HG03432 (cell line): ENCODE measurements at regions not wholly inside any gene's neighbourhood (a gene's known extent, or its start where the extent isn't known, plus 50 kb on each side); places are given as distances from the start of the nearest gene placed in this dataset.
"Not testable (repeated sequence)": the region's sequence is repeated elsewhere in the genome, so short reads cannot be mapped to it uniquely, and the experiment has no call there.

ENCODE experiments used
- ATAC-seq: cut with Tn5 transposase; IDR thresholded peaks from one replicate; pipeline ENCODE4 v1.9.1; 2021; ENCODE audit warnings: mild to moderate bottlenecking, moderate library complexity; ENCODE audit not compliant: unreplicated experiment

DNA sequence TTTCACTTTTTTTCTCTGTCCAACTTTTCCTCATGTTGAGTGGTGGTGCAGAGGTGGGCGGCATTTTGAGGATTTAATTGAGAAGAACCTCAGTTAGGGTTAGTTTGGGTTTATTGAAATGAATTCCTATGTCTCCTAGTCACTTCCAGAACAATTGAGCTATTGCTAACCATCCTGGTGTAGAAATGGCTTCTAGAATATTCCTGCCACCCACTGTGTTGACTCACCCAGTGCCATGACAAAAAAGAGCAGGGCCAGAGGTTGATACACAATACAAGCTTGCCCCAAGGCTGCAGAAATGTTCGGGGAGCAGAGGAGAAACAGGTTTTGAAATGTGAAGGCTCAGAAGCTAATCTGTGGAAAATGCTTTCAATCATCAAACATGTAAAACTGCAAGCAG lies 167.1 kb upstream of the TRIB2 start:
- ATAC-seq, result no peak

DNA sequence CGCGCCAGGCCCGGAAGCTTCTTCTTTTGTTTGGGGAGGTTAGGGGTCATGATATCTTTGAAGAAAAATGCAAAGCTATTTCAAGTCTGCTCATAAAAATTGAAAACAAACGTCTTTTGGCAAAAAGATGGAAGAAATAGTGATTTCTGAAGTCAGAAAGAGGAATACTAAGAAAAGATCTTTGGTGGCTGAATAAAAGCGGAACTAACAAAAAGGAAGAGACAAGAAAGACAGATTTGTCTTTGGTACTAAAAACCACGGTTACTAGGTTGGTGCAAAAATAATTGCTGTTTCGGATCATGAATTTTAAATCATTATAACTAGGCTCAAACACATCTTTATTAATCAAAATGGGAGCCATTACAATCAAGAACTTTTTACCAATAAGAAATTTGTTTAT lies 164.6 kb upstream of the TRIB2 start:
- ATAC-seq, result no peak

DNA sequence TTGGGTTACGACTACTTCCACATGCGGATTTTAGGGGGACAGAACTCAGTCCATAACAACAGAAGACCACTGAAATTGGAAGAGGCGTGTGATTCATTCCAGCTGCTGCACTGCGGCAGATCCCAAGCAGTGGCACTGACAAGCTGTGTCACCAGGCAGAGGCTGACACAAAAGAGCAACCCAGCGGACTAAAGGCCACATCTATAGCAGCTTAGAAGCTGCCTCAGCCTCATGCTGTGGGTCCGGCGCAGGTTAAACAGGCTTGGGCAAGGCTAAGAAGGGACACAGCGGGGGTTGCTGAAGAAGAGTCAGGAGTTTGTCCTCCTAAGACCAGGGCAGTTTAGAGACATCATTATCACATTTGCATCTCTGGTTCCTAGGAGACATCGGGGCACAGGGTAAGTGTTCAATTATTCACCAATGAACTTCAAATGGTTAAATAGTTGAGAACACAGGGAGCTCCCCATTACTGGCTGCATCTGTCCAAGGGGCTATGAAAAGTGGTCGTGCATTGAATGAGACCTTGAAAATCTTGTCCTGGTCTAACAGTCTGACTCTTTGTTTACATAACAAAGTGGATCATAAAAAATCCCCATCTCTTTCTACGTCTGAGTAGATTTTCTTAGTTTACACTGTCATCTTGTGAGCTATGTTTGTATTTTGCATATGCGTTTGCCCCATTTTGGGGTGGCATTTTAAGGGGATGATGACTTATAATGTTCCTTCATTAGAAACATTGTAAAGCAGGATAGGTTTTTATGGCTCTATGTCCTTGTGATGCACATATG lies 162.3 kb upstream of the TRIB2 start:
- peak; percentile 32 for ATAC-seq

DNA sequence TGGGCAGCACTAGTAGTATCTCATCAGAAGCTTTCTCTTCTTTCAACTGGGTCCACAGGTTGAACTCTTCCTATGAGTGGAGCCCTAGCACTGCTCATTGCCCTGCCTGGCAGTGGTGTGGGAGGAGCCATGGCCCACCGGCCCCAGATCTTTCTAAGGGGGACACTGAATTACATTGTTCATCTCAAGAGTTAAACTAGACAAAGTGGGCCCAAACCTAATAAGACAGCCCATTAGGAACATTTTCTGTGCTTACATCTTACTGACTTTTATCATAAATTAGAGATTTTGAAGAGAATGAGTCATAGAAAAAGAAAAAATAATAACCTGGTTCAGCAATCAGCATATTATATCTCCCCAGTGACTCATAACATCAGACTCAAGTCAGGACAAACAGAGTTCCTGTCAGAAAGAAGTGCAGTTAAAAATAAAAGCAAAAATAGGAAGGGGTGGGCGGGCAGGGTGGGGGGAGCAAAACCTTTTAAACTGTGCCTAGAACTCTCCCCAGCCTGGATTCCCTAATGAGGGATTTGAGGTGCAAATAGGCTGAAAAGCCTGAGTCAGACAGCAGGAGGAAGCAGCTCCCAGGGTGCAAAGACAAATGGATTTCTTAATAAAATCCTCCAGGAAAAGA lies 161.6 kb upstream of the TRIB2 start:
- ATAC-seq, result peak; percentile 69

DNA sequence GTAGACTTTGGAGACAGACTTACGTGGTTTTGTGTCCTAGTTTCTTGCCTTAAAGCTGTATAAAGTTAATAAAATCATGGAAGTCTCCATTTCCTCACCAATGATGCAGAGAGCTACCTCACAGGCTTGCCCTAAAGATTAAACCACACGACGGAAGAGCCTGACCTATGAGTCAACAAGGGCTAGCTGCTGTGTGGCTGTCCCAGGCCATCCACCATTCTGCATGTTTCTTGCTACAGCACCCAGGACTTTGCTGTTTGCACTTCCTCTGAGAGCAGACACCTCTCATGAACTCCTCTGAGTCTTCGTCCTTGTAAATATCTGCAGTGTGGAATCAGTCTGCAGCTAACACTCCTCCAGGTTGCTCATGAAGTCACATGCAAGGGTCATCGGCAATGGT lies 160.0 kb upstream of the TRIB2 start:
- no peak for ATAC-seq

DNA sequence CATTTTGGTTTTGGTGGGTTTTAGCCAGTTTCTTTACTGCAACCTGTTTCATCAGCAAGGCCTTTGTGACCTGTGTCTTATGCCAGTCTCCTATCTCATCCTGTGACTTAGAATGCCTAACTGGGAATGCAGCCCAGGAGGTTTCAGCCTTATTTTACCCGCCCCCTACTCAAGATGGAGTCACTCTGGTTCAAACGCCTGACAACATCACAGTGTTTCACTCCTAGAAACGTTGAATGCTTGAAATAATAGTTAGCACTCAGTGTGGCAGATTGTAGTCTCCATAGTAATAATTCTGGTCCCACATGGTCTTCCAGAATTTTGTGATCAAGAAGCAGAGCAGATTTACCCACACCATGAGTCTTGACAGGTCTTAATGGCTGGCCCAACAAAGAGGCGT lies 159.0 kb upstream of the TRIB2 start:
- ATAC-seq, result no peak

DNA sequence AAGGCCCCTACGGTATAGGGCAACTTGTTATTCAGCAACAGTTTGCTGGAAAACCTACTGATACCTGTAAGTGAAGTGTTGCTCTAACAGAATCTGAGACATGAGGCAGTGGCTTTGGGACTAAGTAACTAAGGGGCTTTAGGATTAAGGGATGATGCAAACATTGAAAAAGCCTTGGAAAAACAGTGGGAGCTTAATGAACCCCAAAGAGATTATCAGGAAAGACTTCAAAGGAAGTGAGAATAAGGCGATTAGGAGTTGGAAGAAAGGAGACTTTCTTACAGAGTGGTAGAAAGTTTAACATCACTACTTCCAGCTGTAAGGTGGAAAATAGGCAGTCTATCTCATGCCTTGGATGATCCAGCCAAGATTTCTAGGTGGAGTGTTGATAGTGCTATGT lies 158.2 kb upstream of the TRIB2 start:
- no peak for ATAC-seq

DNA sequence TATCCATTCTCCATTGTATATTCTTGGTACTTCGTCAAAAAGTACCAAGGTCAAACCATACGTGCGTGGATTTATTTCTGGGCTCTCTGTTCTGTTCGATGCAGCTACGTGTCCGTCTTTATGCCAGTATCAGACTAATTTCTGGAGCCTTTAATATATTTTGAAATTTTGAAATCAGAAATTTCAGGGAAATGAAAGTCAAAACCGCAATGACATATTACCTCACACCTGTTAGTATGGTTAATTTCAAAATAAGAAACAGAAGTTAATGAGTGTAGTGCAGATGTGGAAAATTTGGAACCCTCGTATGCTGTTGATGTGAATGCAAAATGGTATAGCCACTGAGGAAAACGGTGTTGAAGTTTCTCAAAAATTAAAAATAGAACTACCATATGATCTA lies 156.1 kb upstream of the TRIB2 start:
- ATAC-seq, result peak; percentile 58

DNA sequence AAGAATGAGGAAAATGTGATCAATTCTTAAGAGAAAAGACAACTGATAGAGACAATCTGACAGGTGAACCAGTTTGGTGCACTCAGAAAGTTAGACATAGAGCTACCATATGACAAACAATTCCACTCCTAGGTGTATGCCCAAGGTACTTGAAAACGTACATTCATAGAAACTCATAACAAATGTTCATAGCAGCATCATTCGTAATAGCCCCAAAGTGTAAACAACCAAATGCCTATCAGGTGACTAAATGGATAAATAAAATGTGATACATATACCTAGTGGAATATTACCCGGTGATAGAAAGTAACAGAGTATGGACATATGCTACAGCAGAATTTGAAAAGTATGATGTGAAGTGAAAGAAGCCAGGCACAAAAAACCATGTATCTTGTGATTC lies 149.3 kb upstream of the TRIB2 start:
- ATAC-seq, result no peak

DNA sequence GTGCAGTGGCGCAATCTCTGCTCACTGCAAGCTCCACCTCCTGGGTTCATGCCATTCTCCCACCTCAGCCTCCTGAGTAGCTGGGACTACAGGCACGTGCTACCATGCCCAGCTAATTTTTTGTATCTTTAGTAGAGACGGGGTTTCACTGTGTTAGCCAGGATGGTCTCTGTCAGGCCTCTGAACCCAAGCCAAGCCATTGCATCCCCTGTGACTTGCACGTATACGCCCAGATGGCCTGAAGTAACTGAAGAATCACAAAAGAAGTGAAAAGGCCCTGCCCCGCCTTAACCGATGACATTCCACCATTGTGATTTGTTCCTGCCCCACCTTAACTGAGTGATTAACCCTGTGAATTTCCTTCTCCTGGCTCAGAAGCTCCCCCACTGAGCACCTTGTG lies 147.2 kb upstream of the TRIB2 start:
- not testable (repeated sequence) for ATAC-seq

DNA sequence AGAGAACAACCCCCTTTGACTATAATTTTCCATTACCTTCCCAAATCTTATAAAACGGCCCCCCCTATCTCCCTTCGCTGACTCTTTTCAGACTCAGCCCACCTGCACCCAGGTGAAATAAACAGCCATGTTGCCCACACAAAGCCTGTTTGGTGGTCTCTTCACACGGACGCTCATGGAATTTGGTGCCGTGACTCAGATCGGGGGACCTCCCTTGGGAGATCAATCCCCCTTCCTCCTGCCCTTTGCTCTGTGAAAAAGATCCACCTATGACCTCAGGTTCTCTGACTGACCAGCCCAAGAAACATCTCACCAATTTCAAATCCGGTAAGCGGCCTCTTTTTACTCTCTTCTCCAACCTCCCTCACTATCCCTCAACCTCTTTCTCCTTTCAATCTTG lies 146.8 kb upstream of the TRIB2 start:
- not testable (repeated sequence) for ATAC-seq

DNA sequence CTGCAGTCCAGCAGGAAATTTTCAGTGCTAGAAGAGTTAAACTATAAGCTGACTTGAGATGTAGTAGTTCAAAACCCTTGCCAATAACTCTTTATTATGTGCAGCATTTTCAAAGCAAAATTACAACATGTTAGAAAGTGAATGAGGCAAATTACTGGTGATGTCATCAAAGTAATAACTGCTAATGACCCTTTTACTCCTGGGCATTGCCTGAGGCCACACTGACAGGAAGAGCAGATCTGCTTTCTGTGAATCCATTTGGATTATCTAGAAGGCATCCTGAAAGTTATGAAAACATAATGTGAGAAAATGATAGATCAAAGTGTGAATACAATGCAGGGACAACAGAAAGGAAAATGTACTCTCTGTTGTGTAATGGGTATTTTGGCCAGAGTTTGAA lies 139.6 kb upstream of the TRIB2 start:
- ATAC-seq, result no peak

DNA sequence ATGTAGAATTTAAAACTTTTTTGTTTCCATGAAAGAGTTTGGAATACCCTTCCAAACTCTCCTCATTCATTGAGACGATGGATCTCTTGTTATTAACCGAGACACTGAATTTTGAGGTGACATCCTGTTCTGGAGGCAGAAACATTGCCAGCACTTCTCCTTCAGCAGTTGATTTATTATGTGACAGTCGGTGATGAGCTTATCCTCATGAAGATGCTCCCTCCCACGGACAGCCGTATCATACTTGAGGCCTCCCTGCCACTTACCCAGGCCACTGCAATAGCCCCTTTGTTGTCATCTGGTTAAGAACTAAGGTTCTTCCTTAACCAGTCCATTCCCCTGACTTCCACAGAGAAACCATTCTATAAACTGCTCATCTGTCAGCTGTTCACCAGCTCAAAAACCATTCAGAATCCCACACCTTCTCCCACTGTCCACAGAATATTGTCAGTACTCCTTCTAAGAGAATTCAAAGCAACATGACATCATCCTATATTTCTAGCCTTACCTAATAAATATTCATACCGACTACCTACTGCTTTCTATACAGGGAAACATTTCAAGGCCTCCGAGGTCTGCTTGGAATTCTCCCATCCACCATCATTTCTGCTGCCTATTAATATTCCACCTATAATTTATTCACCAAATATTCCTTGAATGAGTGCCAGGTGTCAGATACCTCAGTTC lies 139.0 kb upstream of the TRIB2 start:
- ATAC-seq, result no peak

DNA sequence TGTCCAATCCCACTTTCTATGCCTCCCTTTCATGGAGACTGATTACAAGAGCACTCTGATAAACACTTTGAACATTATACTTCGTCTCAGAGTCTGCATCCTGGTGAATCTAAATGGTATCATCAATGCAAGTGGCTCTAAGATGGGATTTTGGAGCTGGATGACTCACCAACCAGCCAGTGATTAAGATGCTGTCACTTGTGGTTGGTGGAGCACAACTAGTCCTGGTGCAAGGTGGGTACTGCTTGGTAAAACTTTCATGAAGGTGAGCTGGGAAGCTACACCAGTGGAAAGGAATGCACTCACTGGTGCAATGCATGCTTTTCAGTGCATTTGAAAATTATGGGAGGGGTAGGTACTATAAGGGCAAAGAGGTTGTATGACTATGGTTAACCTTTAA lies 137.7 kb upstream of the TRIB2 start:
- no peak for ATAC-seq

DNA sequence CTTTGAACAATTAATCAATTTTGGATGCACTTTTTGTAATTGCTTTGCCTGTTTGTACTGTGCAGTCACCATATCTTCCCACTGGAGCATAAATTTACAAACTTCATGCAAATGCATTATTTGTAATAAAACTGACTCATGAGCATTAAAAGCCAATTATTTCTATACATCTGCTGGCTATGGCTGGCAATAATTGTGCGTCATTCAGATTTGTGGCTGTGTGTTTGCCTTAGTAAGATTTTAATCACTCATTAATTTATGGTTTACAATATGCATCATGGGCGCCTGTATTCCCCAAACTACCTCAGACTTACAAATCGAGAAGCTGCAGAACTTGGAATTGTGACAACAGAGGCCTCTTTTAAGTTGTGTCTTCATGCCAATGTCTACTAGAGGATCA lies 132.4 kb upstream of the TRIB2 start:
- no peak for ATAC-seq

DNA sequence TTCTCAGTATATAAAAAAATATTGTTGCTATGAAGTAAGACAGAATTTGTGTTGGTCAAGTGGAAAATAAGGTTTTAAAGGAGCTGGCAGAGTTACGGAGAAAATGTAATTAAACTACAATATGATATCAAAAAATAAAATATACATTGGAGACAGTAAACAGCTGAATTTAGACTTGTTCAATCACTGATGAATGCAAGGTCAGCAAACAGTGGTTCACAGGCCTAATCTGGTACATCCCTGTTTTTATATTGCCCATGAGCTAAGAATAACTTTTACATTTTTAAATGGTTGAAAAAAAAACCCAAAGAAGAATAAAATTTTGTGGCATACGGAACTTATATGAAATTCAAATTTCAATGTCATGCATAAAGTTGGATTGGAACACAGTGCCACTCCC lies 131.0 kb upstream of the TRIB2 start:
- ATAC-seq, result no peak

DNA sequence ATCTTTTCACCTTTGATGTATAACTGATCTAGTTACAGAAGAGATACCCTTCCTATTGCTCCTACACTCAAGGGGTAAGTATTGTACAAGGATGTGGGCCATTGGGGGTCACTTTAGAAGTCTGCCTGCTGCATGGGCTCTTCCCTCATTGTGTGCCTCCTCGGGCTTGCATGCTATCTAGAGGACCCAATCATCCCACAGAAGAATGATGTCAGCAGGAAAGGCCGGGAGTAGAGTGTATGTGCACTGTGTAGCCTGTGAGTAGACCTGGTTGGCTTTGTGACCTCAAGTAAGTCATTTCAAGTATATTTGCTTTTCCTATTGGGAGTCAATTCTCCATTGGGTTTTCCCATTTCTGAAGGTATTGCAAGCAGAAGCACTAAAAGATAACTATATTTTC lies 129.5 kb upstream of the TRIB2 start:
- ATAC-seq, result no peak

DNA sequence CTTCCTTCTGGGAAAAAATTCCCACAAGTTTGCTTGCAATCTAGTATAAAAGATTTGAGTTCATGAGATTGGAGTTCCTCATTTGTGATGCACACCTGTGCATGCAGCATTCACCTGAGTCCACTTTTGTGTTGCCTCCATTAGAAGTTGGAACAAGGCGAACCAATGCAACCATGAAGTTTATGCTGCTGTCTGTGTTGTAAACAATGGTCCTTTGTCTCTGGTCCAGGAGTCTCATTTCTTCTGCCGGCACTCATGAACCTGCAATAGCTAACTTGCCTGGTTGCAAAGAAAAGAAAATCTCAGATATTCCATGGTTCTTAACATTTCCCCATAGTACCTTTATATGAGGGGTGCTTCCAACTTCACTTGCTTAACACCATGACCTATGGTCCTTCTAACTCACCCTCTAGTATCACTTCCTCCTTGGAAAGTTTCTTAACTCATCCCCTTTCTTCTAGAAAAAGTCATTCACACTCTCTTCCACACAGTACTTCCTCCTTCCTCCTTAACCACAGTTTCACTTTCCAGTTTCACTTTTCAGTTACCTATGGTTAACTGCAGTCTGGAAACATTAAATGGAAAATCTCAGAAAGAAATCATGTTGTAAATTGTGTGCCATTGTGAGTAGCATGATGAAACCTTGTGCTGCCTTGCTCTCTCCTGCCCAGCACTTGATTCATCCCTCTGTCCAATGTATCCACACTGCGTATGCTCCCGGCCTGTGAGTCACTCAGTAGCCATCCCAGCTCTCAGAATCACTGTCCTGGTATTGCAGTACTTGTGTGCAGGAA lies 128.8 kb upstream of the TRIB2 start:
- peak; percentile 90 for ATAC-seq

DNA sequence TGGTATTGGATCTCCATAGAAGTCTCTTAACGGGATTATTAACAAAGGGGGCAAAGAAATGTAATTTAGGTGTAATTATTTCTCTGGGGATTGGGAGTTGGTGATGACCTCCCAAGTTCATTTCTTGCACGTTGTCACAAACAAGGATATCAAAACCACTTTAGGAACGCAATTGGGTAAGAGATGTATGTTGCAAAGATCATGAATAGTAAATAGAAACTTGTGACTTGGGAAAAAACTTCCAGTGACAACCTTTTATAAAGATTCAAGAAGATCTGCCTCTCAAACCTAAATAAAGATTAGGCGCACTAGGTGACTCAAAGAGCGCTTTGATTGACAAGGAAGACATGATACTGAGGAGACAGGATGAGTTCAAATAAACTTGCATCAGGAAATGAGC lies 127.8 kb upstream of the TRIB2 start:
- no peak for ATAC-seq

DNA sequence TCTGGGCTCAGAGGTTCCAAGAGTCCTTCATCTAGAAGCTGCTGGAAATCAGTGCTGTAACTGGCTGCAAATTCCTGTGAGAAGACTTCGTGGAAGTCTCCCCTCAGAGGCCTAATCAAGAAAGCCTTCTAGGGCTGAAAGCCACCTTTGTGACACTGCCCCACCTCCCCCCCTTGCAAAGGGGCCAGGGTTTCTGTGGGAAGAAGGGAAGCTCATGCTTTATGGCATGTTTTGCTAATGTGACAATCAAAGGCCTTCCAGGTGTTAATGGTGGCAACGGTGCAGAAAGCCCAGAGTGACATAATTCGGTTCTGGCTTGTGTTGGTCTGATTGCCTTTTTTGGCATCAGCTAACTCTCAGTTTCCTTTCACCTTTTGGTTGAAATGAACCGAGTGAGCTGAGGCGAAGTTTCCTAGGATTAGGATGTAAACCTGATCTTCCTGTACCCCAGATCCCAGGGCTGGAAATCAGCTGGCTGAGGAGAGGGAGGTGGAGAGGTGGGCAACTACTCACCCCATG lies 126.9 kb upstream of the TRIB2 start:
- no peak for ATAC-seq

DNA sequence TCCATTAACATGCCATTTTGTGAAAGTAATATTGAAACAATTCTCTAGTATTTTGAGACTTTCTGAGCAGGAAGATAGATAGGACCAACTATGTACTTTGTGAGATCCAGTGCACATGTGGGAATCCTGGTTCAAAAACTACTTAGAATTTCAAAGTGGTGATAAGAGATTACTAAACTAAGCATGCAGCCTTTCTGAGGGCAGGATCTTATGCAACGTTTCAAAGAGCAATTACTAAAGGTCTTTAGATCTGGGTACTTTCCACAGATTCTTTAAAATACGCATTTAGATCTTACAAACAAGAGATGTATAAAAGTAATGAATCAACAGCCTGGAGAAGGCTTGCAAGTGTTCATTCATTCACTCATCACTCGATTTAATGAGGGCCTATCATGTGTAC lies 124.4 kb upstream of the TRIB2 start:
- ATAC-seq, result no peak
